SK-N-SH treated with all-trans-retinoic acid at 6 μM for 48 hours (cell line): ENCODE measurements at regions not wholly inside any gene's neighbourhood (a gene's known extent, or its start where the extent isn't known, plus 50 kb on each side); places are given as distances from the start of the nearest gene placed in this dataset.

Experiments
- ATAC-seq: fragments of 200-7000 bp; cut with Tn5 transposase; 3 replicates; pipeline ENCODE4 v1.9.1; 2020; ENCODE audit warnings: mild to moderate bottlenecking, moderate library complexity
- ARNTL ChIP-seq: fragments of 450-650 bp; formaldehyde crosslinking; IDR thresholded peaks from 2 replicates; pipeline ENCODE4 v1.5.0; 2020; ENCODE audit warnings: low read depth, mild to moderate bottlenecking, moderate library complexity, borderline replicate concordance
- BACH2 ChIP-seq: fragments of 250-450 bp; sonication (Bioruptor Pico); IDR thresholded peaks from 2 replicates; pipeline ENCODE4 v1.9.0; 2021; ENCODE audit warnings: mild to moderate bottlenecking, borderline replicate concordance
- ESRRG ChIP-seq: fragments of 250-450 bp; sonication (Bioruptor Pico); IDR thresholded peaks from 2 replicates; pipeline ENCODE4 v1.6.1; 2021; ENCODE audit warnings: mild to moderate bottlenecking
- GLIS3 ChIP-seq: fragments of 250-450 bp; sonication (Bioruptor Pico); IDR thresholded peaks from 2 replicates; pipeline ENCODE4 v1.5.0; 2020; ENCODE audit warnings: mild to moderate bottlenecking, moderate library complexity
- ISL1 ChIP-seq: fragments of 250-450 bp; sonication (Bioruptor Pico); IDR thresholded peaks from 2 replicates; pipeline ENCODE4 v2.1.2; 2022; ENCODE audit warnings: mild to moderate bottlenecking, moderate library complexity
- OSR1 ChIP-seq: fragments of 250-450 bp; sonication (Bioruptor Pico); IDR thresholded peaks from 2 replicates; pipeline ENCODE4 v1.8.0; 2022; ENCODE audit warnings: moderate library complexity, mild to moderate bottlenecking, inconsistent platforms
- PATZ1 ChIP-seq: fragments of 250-450 bp; sonication (Bioruptor Pico); IDR thresholded peaks from 2 replicates; pipeline ENCODE4 v1.8.0; 2020; ENCODE audit warnings: mild to moderate bottlenecking, moderate library complexity, borderline replicate concordance
- POU6F1 ChIP-seq: fragments of 250-450 bp; sonication (Bioruptor Pico); IDR thresholded peaks from 2 replicates; pipeline ENCODE4 v1.8.0; 2021; ENCODE audit warnings: low read depth, mild to moderate bottlenecking, moderate library complexity, borderline replicate concordance
- RARB ChIP-seq: fragments of 250-450 bp; sonication (Bioruptor Pico); IDR thresholded peaks from 2 replicates; pipeline ENCODE4 v1.8.0; 2021; ENCODE audit warnings: mild to moderate bottlenecking, moderate library complexity
- SNAI2 ChIP-seq: fragments of 250-450 bp; sonication (Bioruptor Pico); IDR thresholded peaks from 2 replicates; pipeline ENCODE4 v1.5.0; 2020; ENCODE audit warnings: mild to moderate bottlenecking, moderate library complexity
- TOX ChIP-seq: fragments of 250-450 bp; sonication (Bioruptor Pico); IDR thresholded peaks from 2 replicates; pipeline ENCODE4 v1.8.0; 2021; ENCODE audit warnings: mild to moderate bottlenecking, moderate library complexity, borderline replicate concordance
- ZC3H10 ChIP-seq: fragments of 250-450 bp; sonication (Bioruptor Pico); IDR thresholded peaks from 2 replicates; pipeline ENCODE4 v1.5.1; 2021; ENCODE audit warnings: mild to moderate bottlenecking, moderate library complexity
- ZFP3 ChIP-seq: fragments of 250-450 bp; sonication (Bioruptor Pico); IDR thresholded peaks from 2 replicates; pipeline ENCODE4 v1.5.0; 2020; ENCODE audit warnings: mild to moderate bottlenecking, moderate library complexity
- ZNF565 ChIP-seq: fragments of 450-650 bp; formaldehyde crosslinking; conservative IDR thresholded peaks from 2 replicates; pipeline ENCODE4 v1.5.0; 2020; ENCODE audit warnings: low read depth, mild to moderate bottlenecking, moderate library complexity
- ZNF70 ChIP-seq: fragments of 450-650 bp; formaldehyde crosslinking; IDR thresholded peaks from 2 replicates; pipeline ENCODE4 v1.5.0; 2020; ENCODE audit warnings: mild to moderate bottlenecking, moderate library complexity
- ZNF8 ChIP-seq: fragments of 450-650 bp; formaldehyde crosslinking; IDR thresholded peaks from 2 replicates; pipeline ENCODE4 v1.5.0; 2020; ENCODE audit warnings: mild to moderate bottlenecking, moderate library complexity
- TF ChIP-seq, protein P1 (sequence below): fragments of 250-450 bp; sonication (Bioruptor Pico); IDR thresholded peaks from 2 replicates; pipeline ENCODE4 v1.5.1; 2020; ENCODE audit warnings: low read depth, mild to moderate bottlenecking, moderate library complexity
- TF ChIP-seq, protein P2 (sequence below): fragments of 250-450 bp; sonication (Bioruptor Pico); IDR thresholded peaks from 2 replicates; pipeline ENCODE4 v1.5.1; 2021; ENCODE audit warnings: mild to moderate bottlenecking, moderate library complexity
- TF ChIP-seq, protein P3 (sequence below): fragments of 250-450 bp; sonication (Bioruptor Pico); IDR thresholded peaks from 2 replicates; pipeline ENCODE4 v1.5.0; 2020; ENCODE audit warnings: mild to moderate bottlenecking, moderate library complexity

- TF ChIP-seq PATZ1 (CRISPR knock-in tag) (no peak), ESRRG (CRISPR knock-in tag) (no peak)
- TF ChIP-seq, all 23 proteins: peak for 0
These were observed 2189.1 kb upstream of the AGA start (continued) for GRCh38 chr4:179631321-179631720.

DNA sequence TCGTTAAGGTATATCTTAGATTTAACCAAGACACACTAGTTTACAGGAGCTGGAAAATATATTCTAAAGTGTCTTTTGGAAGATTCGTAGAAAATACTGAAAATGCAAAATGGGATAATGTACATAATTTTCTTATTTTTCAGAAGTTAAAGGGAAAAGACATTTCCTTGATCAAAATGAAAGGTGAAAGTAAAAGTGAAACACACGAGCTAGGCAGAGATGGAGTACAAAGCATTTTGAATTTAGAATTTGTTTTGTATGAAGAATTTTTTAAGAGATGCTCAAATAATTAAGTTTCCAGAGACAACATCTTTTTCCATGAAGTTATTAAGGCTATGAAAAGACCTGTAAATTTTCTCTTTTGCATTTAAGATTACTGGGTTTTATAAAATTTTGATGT lies 2192.6 kb upstream of the AGA start:
- TF ChIP-seq, protein P1, sequence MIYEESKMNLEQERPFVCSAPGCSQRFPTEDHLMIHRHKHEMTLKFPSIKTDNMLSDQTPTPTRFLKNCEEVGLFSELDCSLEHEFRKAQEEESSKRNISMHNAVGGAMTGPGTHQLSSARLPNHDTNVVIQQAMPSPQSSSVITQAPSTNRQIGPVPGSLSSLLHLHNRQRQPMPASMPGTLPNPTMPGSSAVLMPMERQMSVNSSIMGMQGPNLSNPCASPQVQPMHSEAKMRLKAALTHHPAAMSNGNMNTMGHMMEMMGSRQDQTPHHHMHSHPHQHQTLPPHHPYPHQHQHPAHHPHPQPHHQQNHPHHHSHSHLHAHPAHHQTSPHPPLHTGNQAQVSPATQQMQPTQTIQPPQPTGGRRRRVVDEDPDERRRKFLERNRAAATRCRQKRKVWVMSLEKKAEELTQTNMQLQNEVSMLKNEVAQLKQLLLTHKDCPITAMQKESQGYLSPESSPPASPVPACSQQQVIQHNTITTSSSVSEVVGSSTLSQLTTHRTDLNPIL (CRISPR knock-in tag) = no peak
- no peak for TF ChIP-seq BACH2 (CRISPR knock-in tag)
- TF ChIP-seq ZNF565 (CRISPR knock-in tag) = no peak
- TF ChIP-seq ZNF8 (CRISPR knock-in tag) = no peak
- TF ChIP-seq POU6F1 (CRISPR knock-in tag) = no peak
- no peak for TF ChIP-seq GLIS3 (CRISPR knock-in tag)
- no peak for TF ChIP-seq ZNF70 (CRISPR knock-in tag)
- TF ChIP-seq, protein P2, sequence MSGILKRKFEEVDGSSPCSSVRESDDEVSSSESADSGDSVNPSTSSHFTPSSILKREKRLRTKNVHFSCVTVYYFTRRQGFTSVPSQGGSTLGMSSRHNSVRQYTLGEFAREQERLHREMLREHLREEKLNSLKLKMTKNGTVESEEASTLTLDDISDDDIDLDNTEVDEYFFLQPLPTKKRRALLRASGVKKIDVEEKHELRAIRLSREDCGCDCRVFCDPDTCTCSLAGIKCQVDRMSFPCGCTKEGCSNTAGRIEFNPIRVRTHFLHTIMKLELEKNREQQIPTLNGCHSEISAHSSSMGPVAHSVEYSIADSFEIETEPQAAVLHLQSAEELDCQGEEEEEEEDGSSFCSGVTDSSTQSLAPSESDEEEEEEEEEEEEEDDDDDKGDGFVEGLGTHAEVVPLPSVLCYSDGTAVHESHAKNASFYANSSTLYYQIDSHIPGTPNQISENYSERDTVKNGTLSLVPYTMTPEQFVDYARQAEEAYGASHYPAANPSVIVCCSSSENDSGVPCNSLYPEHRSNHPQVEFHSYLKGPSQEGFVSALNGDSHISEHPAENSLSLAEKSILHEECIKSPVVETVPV = no peak
- TF ChIP-seq, protein P3, sequence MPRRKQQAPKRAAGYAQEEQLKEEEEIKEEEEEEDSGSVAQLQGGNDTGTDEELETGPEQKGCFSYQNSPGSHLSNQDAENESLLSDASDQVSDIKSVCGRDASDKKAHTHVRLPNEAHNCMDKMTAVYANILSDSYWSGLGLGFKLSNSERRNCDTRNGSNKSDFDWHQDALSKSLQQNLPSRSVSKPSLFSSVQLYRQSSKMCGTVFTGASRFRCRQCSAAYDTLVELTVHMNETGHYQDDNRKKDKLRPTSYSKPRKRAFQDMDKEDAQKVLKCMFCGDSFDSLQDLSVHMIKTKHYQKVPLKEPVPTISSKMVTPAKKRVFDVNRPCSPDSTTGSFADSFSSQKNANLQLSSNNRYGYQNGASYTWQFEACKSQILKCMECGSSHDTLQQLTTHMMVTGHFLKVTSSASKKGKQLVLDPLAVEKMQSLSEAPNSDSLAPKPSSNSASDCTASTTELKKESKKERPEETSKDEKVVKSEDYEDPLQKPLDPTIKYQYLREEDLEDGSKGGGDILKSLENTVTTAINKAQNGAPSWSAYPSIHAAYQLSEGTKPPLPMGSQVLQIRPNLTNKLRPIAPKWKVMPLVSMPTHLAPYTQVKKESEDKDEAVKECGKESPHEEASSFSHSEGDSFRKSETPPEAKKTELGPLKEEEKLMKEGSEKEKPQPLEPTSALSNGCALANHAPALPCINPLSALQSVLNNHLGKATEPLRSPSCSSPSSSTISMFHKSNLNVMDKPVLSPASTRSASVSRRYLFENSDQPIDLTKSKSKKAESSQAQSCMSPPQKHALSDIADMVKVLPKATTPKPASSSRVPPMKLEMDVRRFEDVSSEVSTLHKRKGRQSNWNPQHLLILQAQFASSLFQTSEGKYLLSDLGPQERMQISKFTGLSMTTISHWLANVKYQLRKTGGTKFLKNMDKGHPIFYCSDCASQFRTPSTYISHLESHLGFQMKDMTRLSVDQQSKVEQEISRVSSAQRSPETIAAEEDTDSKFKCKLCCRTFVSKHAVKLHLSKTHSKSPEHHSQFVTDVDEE (CRISPR knock-in tag) = no peak
- no peak for TF ChIP-seq ZFP3 (CRISPR knock-in tag)
- TF ChIP-seq SNAI2 = no peak
- no peak for TF ChIP-seq PATZ1 (CRISPR knock-in tag)
- TF ChIP-seq ZC3H10 (CRISPR knock-in tag) = no peak
- TF ChIP-seq RARB (CRISPR knock-in tag) = no peak
- TF ChIP-seq ISL1 (CRISPR knock-in tag) = no peak
- ATAC-seq = no peak

GRCh38 chr4:179662522-179662921 lies 2220.3 kb upstream of the AGA start:
- TF ChIP-seq ESRRG (CRISPR knock-in tag) (no peak), OSR1 (CRISPR knock-in tag) (no peak), BACH2 (CRISPR knock-in tag) (no peak), ZNF70 (CRISPR knock-in tag) (no peak), PATZ1 (CRISPR knock-in tag) (no peak), ZFP3 (CRISPR knock-in tag) (no peak), TOX (CRISPR knock-in tag) (no peak), ARNTL (CRISPR knock-in tag) (no peak)
- TF ChIP-seq, protein P1 (CRISPR knock-in tag) = no peak
- peak; percentile 51; the same call in 2 of the 3 replicates for ATAC-seq
